ENCODE measurements at regions not wholly inside any gene's neighbourhood (a gene's known extent, or its start where the extent isn't known, plus 50 kb on each side); places are given as distances from the start of the nearest gene placed in this dataset.

- no peak for TF ChIP-seq USF1 (IDR thresholded peaks at IDR 0.05; ENCODE audit: borderline replicate concordance, low read depth)
These were observed 698.5 kb downstream of the NR4A2 start (continued) for GRCh38 chr2:155633887-155634570.

DNA sequence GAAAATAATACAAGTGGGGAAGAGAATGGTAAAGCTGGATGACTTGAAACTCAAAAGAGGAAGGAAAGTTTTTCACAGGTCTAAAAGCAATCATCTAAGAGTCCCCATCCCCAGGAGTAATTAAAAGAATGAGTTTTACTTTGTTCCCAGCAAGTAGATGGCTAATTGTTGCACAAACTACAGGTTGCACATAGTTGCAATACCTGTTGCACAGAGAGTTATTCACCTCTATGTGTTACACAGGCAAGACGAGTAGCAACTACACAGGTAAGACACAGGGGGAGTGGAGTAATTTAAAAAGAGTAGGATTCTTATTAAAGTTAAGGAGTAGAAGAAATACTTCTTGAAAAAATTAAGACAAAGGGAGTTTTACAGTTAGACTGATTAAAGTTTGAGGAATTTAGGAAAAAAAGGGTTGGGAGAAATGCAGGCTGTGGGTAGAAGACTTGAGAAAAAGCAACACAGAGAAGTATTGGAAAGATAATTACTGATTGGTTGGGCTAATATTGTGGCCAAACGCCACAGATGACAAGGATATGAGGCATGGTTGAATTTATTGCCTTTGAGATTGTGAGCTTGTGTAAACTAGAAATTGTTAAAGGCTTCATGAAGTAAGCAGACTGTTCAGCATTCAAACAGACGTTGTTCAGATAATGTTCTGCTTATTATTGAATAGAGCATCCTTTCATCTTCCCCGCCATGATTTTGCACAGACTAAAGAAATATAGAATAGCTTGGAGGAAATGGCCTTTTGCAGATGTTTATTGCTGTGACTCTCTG is 699.3 kb downstream of the NR4A2 start:
- ChIA-PET POLR2A (no interaction called here), CTCF (no interaction called here)
- no peaks in the 10 kb centered on the region for H3K36me3 ChIP-seq (replicated peaks in 1 of 2; ENCODE audit: control insufficient read depth in 1 of 2, insufficient read depth in 2 of 2, low read length in 1 of 2)

More for the DNA sequence above, 699.3 kb downstream of the NR4A2 start:
- DNase-seq = no peak
- H3K27me3 ChIP-seq (ENCODE audit: insufficient read depth) = no peaks in the 10 kb centered on the region
- no peak overlapping the region for H3K4me2 ChIP-seq
- H3K79me2 ChIP-seq (ENCODE audit: insufficient read depth) = no peaks in the 10 kb centered on the region
- H3K27ac ChIP-seq (ENCODE audit: low read depth in 2 of 2, low read length in 1 of 2) = no peak overlapping the region
- H4K20me1 ChIP-seq (ENCODE audit: insufficient read depth) = no peaks in the 10 kb centered on the region
- no peak for TF ChIP-seq TAF1 (IDR thresholded peaks at IDR 0.05; ENCODE audit: borderline replicate concordance, low read depth, low read length)
- no peak for TF ChIP-seq MEF2A (IDR thresholded peaks at IDR 0.05; ENCODE audit: borderline replicate concordance, low read depth)
- TF ChIP-seq TEAD4 (IDR thresholded peaks at IDR 0.05; ENCODE audit: borderline replicate concordance, insufficient read depth) = no peak
- TF ChIP-seq POLR2AphosphoS5 (IDR thresholded peaks at IDR 0.05; ENCODE audit: low read depth, low read length) = no peak
- TF ChIP-seq TCF12 (IDR thresholded peaks at IDR 0.05) = no peak
- TF ChIP-seq REST (IDR thresholded peaks at IDR 0.05; ENCODE audit: low read depth, low read length) = no peak
- no peak for TF ChIP-seq MAX (IDR thresholded peaks at IDR 0.05; ENCODE audit: low read depth)
- no peak for TF ChIP-seq FOXM1 (IDR thresholded peaks at IDR 0.05; ENCODE audit: low read depth)
- no peak for TF ChIP-seq RXRA (IDR thresholded peaks at IDR 0.05; ENCODE audit: borderline replicate concordance, low read depth)
- no peak for TF ChIP-seq FOSL2 (IDR thresholded peaks at IDR 0.05; ENCODE audit: borderline replicate concordance, low read depth)
- TF ChIP-seq USF2 (IDR thresholded peaks at IDR 0.05; ENCODE audit: borderline replicate concordance, low read depth, low read length) = no peak
- TF ChIP-seq EZH2phosphoT487 (IDR thresholded peaks at IDR 0.05; ENCODE audit: borderline replicate concordance, low read depth) = no peak
- no peak for TF ChIP-seq FOXJ3 (CRISPR knock-in tag; IDR thresholded peaks at IDR 0.05)
- no peak for TF ChIP-seq RFX5 (IDR thresholded peaks at IDR 0.05; ENCODE audit: low read length)
- TF ChIP-seq NFIC (IDR thresholded peaks at IDR 0.05; ENCODE audit: borderline replicate concordance) = no peak
- H3K4me1 ChIP-seq (ENCODE audit: control insufficient read depth in 1 of 2, insufficient read depth in 2 of 2, low read depth in 1 of 2, low read length in 1 of 2) = no peaks in the 10 kb centered on the region
- H3K4me3 ChIP-seq (ENCODE audit: low read depth in 2 of 2, low read length in 1 of 2) = no peak overlapping the region
- no peaks in the 10 kb centered on the region for H3K9me2 ChIP-seq
- WGBS (ENCODE audit: low lambda C conversion rate) = 3% methylated on average over 4 of the region's 4 CpGs
- H2AFZ ChIP-seq (ENCODE audit: low read depth) = no peak overlapping the region
- H3F3A ChIP-seq (replicated peaks; ENCODE audit: insufficient read depth) = no peaks in the 10 kb centered on the region
- H3K9ac ChIP-seq = no peak overlapping the region
- no peaks in the 10 kb centered on the region for H3K9me3 ChIP-seq
